ENCODE measurements at regions not wholly inside any gene's neighbourhood (a gene's known extent, or its start where the extent isn't known, plus 50 kb on each side); places are given as distances from the start of the nearest gene placed in this dataset.

DNA sequence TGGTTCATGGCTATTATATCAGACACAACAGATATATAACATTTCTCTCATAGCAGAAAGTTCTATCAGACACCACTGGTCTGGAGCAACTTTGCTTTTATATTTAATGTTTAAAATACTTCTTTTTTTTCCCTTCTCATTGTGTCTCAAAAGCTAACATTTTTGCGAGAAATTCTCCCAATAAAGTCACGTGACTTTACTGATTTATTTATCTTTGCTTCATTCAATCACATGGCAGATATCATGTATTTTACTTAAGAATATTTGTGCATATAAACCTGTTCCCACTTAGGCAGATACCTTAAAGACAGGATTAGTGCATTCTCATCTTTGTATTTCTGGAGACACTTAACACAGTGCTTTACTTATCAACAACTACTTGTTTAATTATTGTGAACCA, 1093.1 kb upstream of the LRRN3 start:
- intact Hi-C loops (cut with DNase I, micrococcal nuclease), result no loop called here
- Mint-ChIP-seq H3K36me3 (ENCODE audit: low read depth) (no peaks in the 10 kb centered on the region), H3K4me1 (no peaks in the 10 kb centered on the region), H3K27me3 (no peaks in the 10 kb centered on the region), H3K27ac (no peak overlapping the region), H3K4me3 (no peak overlapping the region), H3K9me3 (ENCODE audit: low read depth) (no peaks in the 10 kb centered on the region)
- ChIA-PET CTCF (no interaction called here), POLR2A (no interaction called here)
- ATAC-seq (no peak), DNase-seq (no peak)

DNA sequence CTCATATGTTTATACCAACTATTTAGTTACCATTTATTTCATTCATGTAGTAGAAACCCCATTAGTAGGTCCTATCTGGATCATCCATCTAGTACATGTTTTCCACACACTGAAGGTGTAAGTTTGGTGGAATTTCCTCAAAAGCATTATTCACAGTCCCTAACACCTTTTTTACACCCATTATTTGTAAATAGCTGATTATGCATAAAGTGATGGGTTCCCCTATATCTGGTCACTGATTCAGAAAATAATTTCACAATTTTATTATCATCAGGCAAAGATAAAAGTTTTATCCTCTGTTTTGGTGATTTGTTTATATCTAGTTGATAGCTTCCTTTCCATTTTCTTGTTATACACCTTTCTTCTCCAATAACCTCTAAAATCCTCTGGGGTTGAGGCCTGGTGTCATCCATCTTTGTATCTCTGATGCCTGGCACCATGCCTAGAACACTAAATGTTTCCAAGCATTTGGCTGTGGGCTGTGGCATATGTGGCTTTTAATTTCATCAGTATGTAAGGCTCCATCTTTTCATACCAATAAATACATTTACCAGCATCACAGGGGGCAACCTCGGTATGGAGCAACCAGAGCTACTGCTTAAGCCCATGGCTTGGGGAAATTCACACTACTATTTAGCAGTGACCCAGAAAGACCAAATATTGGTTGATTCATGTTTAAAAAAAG, 1089.5 kb upstream of the LRRN3 start:
- no peak for ATAC-seq
- intact Hi-C loops (cut with DNase I, micrococcal nuclease), result no loop called here

DNA sequence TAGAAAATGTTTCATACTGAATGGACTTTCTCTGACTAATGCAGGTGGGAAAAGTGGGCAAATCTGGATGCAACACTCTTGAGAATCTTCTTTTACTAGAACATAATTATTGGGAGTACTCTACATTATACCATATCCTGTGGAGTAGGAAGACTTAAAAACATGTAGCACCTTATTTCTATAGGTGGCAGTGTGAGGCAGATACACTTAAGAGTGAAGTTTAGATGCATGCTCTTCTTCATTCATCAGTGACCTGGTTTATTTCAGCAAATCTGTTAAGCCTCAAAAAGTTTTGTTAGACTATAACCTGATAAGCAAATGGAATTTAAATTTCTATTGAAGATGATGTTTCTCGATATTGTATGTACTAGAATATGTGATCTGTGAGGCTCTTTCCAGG, 1087.1 kb upstream of the LRRN3 start:
- no peaks in the 10 kb centered on the region for H3K9me3 Mint-ChIP-seq (ENCODE audit: low read depth)
- H3K36me3 Mint-ChIP-seq (ENCODE audit: low read depth), result no peaks in the 10 kb centered on the region
- CTCF ChIA-PET, result no interaction called here
- intact Hi-C loops (cut with DNase I, micrococcal nuclease), result no loop called here
- no peak overlapping the region for H3K4me3 Mint-ChIP-seq
- no peak for DNase-seq
- H3K27me3 Mint-ChIP-seq, result no peaks in the 10 kb centered on the region
- POLR2A ChIA-PET, result no interaction called here
- no peak for ATAC-seq
- H3K27ac Mint-ChIP-seq, result no peak overlapping the region
- H3K4me1 Mint-ChIP-seq, result no peaks in the 10 kb centered on the region

More for the DNA sequence above, 1089.5 kb upstream of the LRRN3 start:
- ChIA-PET POLR2A (no interaction called here), CTCF (interaction anchor here (1.3 to 1.4 kb wide), 2 partner anchors 12 to 23 kb away, joined by 3 to 4 read pairs; no protein-coding TSS in a partner anchor)
- DNase-seq, result no peak
- no peak overlapping the region for H3K4me3 Mint-ChIP-seq
- H3K4me1 Mint-ChIP-seq, result no peaks in the 10 kb centered on the region
- no peaks in the 10 kb centered on the region for H3K36me3 Mint-ChIP-seq (ENCODE audit: low read depth)
- no peak overlapping the region for H3K27ac Mint-ChIP-seq
- no peaks in the 10 kb centered on the region for H3K9me3 Mint-ChIP-seq (ENCODE audit: low read depth)
- H3K27me3 Mint-ChIP-seq, result no peaks in the 10 kb centered on the region

DNA sequence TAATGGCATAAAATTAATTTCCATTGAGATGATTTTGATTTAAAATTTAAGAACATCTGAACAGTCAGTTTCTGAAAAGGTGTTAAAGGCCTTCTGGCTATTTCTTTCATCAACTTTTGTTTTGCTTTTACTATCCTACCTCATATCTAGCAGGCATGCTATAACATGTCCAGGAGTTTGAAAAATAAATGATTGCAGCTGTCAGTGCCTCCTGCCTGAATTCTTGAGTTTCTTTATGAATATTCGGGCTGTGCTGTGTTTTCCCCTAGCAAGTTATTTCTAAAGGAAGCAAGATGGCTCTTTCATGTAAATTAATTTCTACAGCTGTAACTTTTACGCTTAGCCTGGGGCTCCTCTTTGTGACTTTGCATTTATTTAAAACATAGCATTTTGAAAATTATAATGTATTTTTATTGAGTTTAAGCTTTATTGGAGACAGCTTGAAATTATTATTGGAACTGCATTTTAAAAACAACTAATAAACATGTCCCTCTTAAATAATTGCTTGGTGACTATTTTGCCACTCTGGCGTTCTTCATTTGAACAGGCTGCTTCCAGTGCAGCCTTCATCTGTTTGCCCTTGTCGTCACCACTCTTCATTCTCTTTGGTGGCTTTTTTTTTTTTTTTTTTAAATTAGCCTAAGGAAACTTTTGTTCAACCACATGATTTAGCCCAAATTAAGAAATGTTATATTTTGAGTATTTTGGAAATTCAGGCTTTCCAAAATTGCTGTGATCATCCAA, 1083.4 kb upstream of the LRRN3 start:
- Mint-ChIP-seq H3K4me3 (no peak overlapping the region), H3K9me3 (ENCODE audit: low read depth) (no peaks in the 10 kb centered on the region), H3K36me3 (ENCODE audit: low read depth) (no peaks in the 10 kb centered on the region), H3K27ac (no peak overlapping the region), H3K4me1 (no peaks in the 10 kb centered on the region), H3K27me3 (no peaks in the 10 kb centered on the region)
- intact Hi-C loops (cut with DNase I, micrococcal nuclease), result no loop called here
- ChIA-PET POLR2A (no interaction called here), CTCF (no interaction called here)
- ATAC-seq, result no peak
- DNase-seq, result no peak

DNA sequence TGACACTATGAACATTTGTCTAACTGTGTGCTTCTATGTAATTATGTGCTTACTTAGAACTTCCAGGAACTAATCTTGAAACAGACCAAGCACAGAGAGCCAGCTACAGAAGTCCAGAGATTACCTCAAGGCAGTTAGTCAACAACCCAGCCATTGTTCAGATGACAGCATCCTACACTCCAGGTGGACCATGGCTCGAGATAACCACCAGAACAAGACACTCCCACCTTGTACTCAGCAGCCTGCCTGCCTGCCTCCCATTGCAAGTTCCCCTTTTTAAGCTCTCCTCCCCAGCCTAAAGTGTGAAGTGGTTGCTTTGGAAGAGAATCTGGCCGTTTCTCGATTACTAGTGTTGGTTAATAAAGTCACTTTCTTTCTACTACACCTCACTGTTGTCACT, 1080.6 kb upstream of the LRRN3 start:
- H3K27me3 Mint-ChIP-seq, result peaks cover 5% of the 10 kb centered on the region
- no peaks in the 10 kb centered on the region for H3K9me3 Mint-ChIP-seq (ENCODE audit: low read depth)
- POLR2A ChIA-PET, result no interaction called here
- ATAC-seq, result no peak
- no peak overlapping the region for H3K27ac Mint-ChIP-seq
- DNase-seq, result no peak
- no peaks in the 10 kb centered on the region for H3K4me1 Mint-ChIP-seq
- no peaks in the 10 kb centered on the region for H3K36me3 Mint-ChIP-seq (ENCODE audit: low read depth)
- intact Hi-C loops (cut with DNase I, micrococcal nuclease), result no loop called here
- CTCF ChIA-PET, result interaction anchor here (0.6 kb wide), 1 partner anchor 292 kb away, joined by 3 read pairs; no protein-coding TSS in a partner anchor
- no peak overlapping the region for H3K4me3 Mint-ChIP-seq

DNA sequence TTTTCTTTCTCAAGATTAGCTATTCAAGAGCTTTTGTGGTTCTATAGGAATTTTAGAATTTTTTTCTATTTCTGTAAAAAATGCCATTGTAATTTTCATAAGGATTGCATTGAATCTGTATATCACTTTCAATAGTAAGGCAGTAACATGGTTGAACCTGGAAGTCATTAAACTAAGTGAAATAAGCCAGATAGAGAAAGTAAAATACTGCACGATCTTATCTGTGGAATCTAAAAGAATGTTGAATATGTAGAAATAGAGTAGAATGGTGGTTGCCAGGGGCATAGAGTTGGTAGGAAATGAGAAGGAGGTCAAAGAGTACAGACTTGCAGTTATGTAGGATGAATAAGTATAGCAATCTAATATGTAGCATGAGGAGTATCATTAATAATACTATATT, 1073.5 kb upstream of the LRRN3 start:
- intact Hi-C loops (cut with DNase I, micrococcal nuclease), result no loop called here
- H3K27me3 Mint-ChIP-seq, result peaks cover 5% of the 10 kb centered on the region
- DNase-seq (no peak), ATAC-seq (no peak)
- ChIA-PET CTCF (no interaction called here), POLR2A (no interaction called here)
- no peak overlapping the region for H3K4me3 Mint-ChIP-seq
- no peak overlapping the region for H3K27ac Mint-ChIP-seq
- H3K36me3 Mint-ChIP-seq (ENCODE audit: low read depth), result no peaks in the 10 kb centered on the region
- H3K9me3 Mint-ChIP-seq (ENCODE audit: low read depth), result no peaks in the 10 kb centered on the region
- H3K4me1 Mint-ChIP-seq, result no peaks in the 10 kb centered on the region

DNA sequence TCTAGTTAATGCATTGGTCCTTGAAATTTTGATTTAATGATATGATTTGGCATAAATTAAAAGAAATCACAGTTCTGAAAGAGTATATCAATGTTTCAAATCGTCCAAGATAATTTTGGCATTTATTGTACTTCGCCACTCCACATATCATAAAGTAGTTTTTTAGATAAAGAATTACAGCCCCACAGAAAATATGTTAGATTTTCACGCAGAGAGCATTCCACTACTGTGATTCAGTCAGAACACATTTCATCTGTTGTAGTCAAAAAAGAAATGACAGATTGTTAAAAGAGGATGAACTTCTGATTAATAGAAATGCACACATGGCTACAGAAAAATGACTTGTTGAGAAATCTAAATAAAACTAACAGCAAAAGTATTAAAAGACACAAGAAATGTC, 1063.5 kb upstream of the LRRN3 start:
- ATAC-seq, result no peak
- Mint-ChIP-seq H3K4me3 (no peak overlapping the region), H3K4me1 (no peaks in the 10 kb centered on the region), H3K27me3 (no peaks in the 10 kb centered on the region), H3K9me3 (ENCODE audit: low read depth) (no peaks in the 10 kb centered on the region), H3K27ac (no peak overlapping the region), H3K36me3 (ENCODE audit: low read depth) (no peaks in the 10 kb centered on the region)
- ChIA-PET CTCF (no interaction called here), POLR2A (no interaction called here)
- intact Hi-C loops (cut with DNase I, micrococcal nuclease), result no loop called here
- no peak for DNase-seq

DNA sequence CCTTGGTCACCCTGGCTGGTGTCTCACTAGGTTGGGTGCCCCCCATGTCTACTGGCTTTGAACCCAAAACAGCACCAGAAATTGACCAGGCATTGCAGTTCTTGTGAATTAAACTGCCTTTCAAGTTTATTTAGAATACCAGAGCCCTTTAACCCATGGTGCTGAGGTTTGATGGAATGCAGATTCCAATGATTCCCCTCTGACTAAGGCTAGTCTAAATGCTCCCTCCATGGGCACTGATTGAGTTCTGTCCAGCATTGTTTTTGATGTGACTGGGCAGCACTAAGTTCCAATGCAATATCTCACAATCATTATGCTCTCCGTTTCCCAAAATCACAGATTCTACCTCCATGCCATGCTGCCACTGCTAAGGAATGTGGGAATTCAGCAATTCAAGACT, 1047.4 kb upstream of the LRRN3 start:
- Mint-ChIP-seq H3K4me1 (no peaks in the 10 kb centered on the region), H3K4me3 (no peak overlapping the region), H3K9me3 (ENCODE audit: low read depth) (no peaks in the 10 kb centered on the region), H3K36me3 (ENCODE audit: low read depth) (no peaks in the 10 kb centered on the region), H3K27ac (no peak overlapping the region), H3K27me3 (no peaks in the 10 kb centered on the region)
- no peak for ATAC-seq
- intact Hi-C loops (cut with DNase I, micrococcal nuclease), result no loop called here
- CTCF ChIA-PET, result no interaction called here
- no peak for DNase-seq
- POLR2A ChIA-PET, result no interaction called here

DNA sequence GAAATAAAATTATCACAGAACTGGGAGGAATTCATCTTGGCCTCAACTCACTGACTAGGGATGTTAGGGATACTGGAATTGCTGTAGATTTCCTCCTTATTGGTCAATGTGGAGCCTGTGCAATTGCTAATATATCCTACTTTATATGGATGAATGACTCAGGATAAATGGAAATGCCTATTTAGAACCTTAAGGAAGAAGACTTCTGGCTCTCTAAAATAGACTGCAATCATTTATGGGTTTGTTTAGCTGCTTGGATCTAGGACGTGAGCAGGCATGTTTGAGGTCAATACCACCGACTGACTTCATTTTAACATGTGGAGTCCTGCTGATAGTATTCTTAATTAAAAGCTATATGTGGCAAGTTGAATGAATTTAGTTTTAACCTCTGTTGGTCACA, 1040.1 kb upstream of the LRRN3 start:
- POLR2A ChIA-PET, result no interaction called here
- no peak for ATAC-seq
- CTCF ChIA-PET, result no interaction called here
- H3K4me3 Mint-ChIP-seq, result no peak overlapping the region
- no peaks in the 10 kb centered on the region for H3K27me3 Mint-ChIP-seq
- H3K36me3 Mint-ChIP-seq (ENCODE audit: low read depth), result no peaks in the 10 kb centered on the region
- H3K4me1 Mint-ChIP-seq, result no peaks in the 10 kb centered on the region
- no peaks in the 10 kb centered on the region for H3K9me3 Mint-ChIP-seq (ENCODE audit: low read depth)
- intact Hi-C loops (cut with DNase I, micrococcal nuclease), result no loop called here
- no peak for DNase-seq
- H3K27ac Mint-ChIP-seq, result no peak overlapping the region

DNA sequence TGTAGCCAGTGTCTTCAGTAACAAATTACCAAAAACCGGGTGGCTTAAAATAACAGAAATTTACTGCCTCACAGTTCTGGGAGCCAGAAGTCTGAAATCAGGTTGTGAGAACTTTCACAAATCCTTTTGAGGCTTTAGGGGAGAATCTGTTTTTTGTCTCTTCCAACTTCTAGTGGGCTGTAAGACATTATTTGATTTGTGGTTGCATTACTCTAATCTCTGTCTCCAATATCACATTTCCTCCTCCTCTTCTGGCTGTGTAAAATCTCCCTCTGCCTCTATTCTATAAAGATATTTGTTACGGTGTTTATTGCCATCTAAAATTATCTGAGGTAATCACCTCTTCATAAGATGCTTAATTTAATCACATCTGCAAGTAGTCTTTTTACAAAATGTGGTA, 1039.6 kb upstream of the LRRN3 start:
- DNase-seq, result no peak
- Mint-ChIP-seq H3K27ac (no peak overlapping the region), H3K36me3 (ENCODE audit: low read depth) (no peaks in the 10 kb centered on the region), H3K9me3 (ENCODE audit: low read depth) (no peaks in the 10 kb centered on the region), H3K4me1 (no peaks in the 10 kb centered on the region), H3K4me3 (no peak overlapping the region), H3K27me3 (no peaks in the 10 kb centered on the region)
- intact Hi-C loops (cut with DNase I, micrococcal nuclease), result no loop called here
- ChIA-PET POLR2A (no interaction called here), CTCF (no interaction called here)
- ATAC-seq, result no peak

DNA sequence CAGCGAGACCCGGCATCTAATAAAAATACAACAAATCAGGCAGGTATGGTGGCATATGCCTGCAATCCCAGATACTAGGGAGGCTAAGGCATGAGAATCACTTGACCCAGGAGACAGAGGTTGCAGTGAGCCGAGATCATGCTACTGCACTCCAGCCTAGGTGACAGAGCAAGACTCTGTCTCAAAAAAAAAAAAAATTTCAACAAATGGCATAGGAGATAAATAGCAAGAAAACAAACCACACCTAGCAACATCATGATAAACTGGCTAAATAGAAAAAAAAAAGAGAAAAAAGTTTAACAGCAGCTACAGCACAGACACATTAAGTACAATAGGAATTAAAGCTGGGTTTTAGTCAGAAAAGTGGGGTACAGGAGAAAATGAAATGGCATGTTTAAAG, 1034.6 kb upstream of the LRRN3 start:
- H3K4me3 Mint-ChIP-seq, result no peak overlapping the region

DNA sequence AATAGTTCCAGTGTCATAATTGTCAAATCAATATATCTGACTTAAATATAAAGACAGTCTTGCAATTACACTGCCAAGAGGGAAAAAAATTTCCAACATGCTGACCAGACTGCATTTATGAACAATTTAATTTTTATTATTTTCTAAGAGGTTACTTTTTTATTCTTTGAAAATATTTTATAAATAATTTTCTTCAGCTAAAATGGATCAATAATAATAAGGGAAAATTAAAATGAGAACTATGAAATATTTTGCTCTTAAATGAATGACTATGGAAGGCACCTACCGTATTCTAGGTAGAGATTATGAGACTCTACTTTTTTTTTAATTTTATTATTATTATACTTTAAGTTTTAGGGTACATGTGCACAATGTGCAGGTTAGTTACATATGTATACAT, 1032.5 kb upstream of the LRRN3 start:
- intact Hi-C loops (cut with DNase I, micrococcal nuclease), result no loop called here
- no peak for ATAC-seq

More for the DNA sequence above, 1034.6 kb upstream of the LRRN3 start:
- H3K4me1 Mint-ChIP-seq, result no peaks in the 10 kb centered on the region
- no peaks in the 10 kb centered on the region for H3K27me3 Mint-ChIP-seq
- ChIA-PET CTCF (interaction anchor here (0.6 kb wide), 1 partner anchor 1278 kb away, joined by 4 read pairs; no protein-coding TSS in a partner anchor), POLR2A (no interaction called here)
- intact Hi-C loops (cut with DNase I, micrococcal nuclease), result no loop called here
- ATAC-seq, result no peak
- H3K27ac Mint-ChIP-seq, result no peak overlapping the region
- no peak for DNase-seq
- no peaks in the 10 kb centered on the region for H3K9me3 Mint-ChIP-seq (ENCODE audit: low read depth)
- H3K36me3 Mint-ChIP-seq (ENCODE audit: low read depth), result no peaks in the 10 kb centered on the region

More for the DNA sequence above, 1032.5 kb upstream of the LRRN3 start:
- no peaks in the 10 kb centered on the region for H3K36me3 Mint-ChIP-seq (ENCODE audit: low read depth)
- H3K4me3 Mint-ChIP-seq, result no peak overlapping the region
- H3K27ac Mint-ChIP-seq, result no peak overlapping the region
- ChIA-PET CTCF (no interaction called here), POLR2A (no interaction called here)
- H3K9me3 Mint-ChIP-seq (ENCODE audit: low read depth), result no peaks in the 10 kb centered on the region
- no peaks in the 10 kb centered on the region for H3K27me3 Mint-ChIP-seq
- no peaks in the 10 kb centered on the region for H3K4me1 Mint-ChIP-seq
- no peak for DNase-seq
